ENCODE measurements at regions not wholly inside any gene's neighbourhood (a gene's known extent, or its start where the extent isn't known, plus 50 kb on each side); places are given as distances from the start of the nearest gene placed in this dataset.

- Histone ChIP-seq H3K4me1 (no peaks in the 10 kb centered on the region), H3K36me3 (replicated peaks in 1 of 2; ENCODE audit: insufficient read depth in 1 of 2, low read depth in 2 of 2) (no peaks in the 10 kb centered on the region), H3K4me3 (no peak overlapping the region), H3K27me3 (no peaks in the 10 kb centered on the region), H3K9me3 (no peaks in the 10 kb centered on the region), H3K27ac (no peak overlapping the region)
- TF ChIP-seq CTCF (IDR thresholded peaks at IDR 0.05) (no peak), POLR2A (IDR thresholded peaks at IDR 0.05) (no peak)
- DNase-seq (no peak), ATAC-seq (no peak)
- intact Hi-C loops (cut with DNase I): no loop called here
- WGBS, 2 donors: 52 to 57% methylated on average over 5 of the region's 5 CpGs
Measured at GRCh38 chr21:23799376-23799775, 1807.9 kb downstream of the MRPL39 start.

GRCh38 chr21:23792300-23792699, 1815.0 kb downstream of the MRPL39 start:
- Histone ChIP-seq H3K27me3 (no peaks in the 10 kb centered on the region), H3K36me3 (replicated peaks in 1 of 2; ENCODE audit: insufficient read depth in 1 of 2, low read depth in 2 of 2) (no peaks in the 10 kb centered on the region), H3K4me1 (no peaks in the 10 kb centered on the region), H3K9me3 (no peaks in the 10 kb centered on the region), H3K27ac (no peak overlapping the region), H3K4me3 (no peak overlapping the region)
- TF ChIP-seq POLR2A (IDR thresholded peaks at IDR 0.05): no peak
- TF ChIP-seq CTCF (IDR thresholded peaks at IDR 0.05): no peak
- DNase-seq (no peak), ATAC-seq (no peak)
- intact Hi-C loops (cut with DNase I): no loop called here
- WGBS, 2 donors: 13 to 22% methylated on average over 1 of the region's 1 CpG

GRCh38 chr21:23789864-23790263, 1817.4 kb downstream of the MRPL39 start:
- DNase-seq (no peak), ATAC-seq (no peak)
- Histone ChIP-seq H3K9me3 (no peaks in the 10 kb centered on the region), H3K27me3 (no peaks in the 10 kb centered on the region), H3K36me3 (replicated peaks in 1 of 2; ENCODE audit: insufficient read depth in 1 of 2, low read depth in 2 of 2) (no peaks in the 10 kb centered on the region), H3K27ac (no peak overlapping the region), H3K4me1 (no peaks in the 10 kb centered on the region), H3K4me3 (no peak overlapping the region)
- intact Hi-C loops (cut with DNase I): no loop called here
- no peak for TF ChIP-seq CTCF (IDR thresholded peaks at IDR 0.05)
- TF ChIP-seq POLR2A (IDR thresholded peaks at IDR 0.05): no peak
- 61 to 75% methylated on average over 1 of the region's 1 CpG for WGBS, 2 donors

- no peak for DNase-seq
- TF ChIP-seq CTCF (IDR thresholded peaks at IDR 0.05) (no peak), POLR2A (IDR thresholded peaks at IDR 0.05) (no peak)
- no peak for ATAC-seq
- H3K27ac ChIP-seq: no peak overlapping the region
- no peaks in the 10 kb centered on the region for H3K9me3 ChIP-seq
- H3K36me3 ChIP-seq (replicated peaks in 1 of 2; ENCODE audit: insufficient read depth in 1 of 2, low read depth in 2 of 2): no peaks in the 10 kb centered on the region
- WGBS, 2 donors: 50 to 66% methylated on average over 2 of the region's 2 CpGs
- no peaks in the 10 kb centered on the region for H3K27me3 ChIP-seq
- H3K4me3 ChIP-seq: no peak overlapping the region
- intact Hi-C loops (cut with DNase I): no loop called here
- H3K4me1 ChIP-seq: no peaks in the 10 kb centered on the region
Measured at GRCh38 chr21:23780326-23780725, 1827.0 kb downstream of the MRPL39 start.

GRCh38 chr21:23743821-23744220, 1863.5 kb downstream of the MRPL39 start:
- WGBS, 2 donors: 58 to 63% methylated on average over 2 of the region's 2 CpGs
- no peaks in the 10 kb centered on the region for H3K4me1 ChIP-seq
- no peak overlapping the region for H3K27ac ChIP-seq
- no peaks in the 10 kb centered on the region for H3K27me3 ChIP-seq
- no peak overlapping the region for H3K4me3 ChIP-seq
- peaks cover 0 to 10% (median 0%) of the 10 kb centered on the region in 3 donors for H3K9me3 ChIP-seq
- H3K36me3 ChIP-seq (replicated peaks in 1 of 2; ENCODE audit: insufficient read depth in 1 of 2, low read depth in 2 of 2): no peaks in the 10 kb centered on the region
- intact Hi-C loops (cut with DNase I): no loop called here
- no peak for DNase-seq
- no peak for ATAC-seq
- TF ChIP-seq POLR2A (IDR thresholded peaks at IDR 0.05) (no peak), CTCF (IDR thresholded peaks at IDR 0.05) (no peak)

All from body of pancreas (tissue), 4 donors.